ENCODE measurements at regions not wholly inside any gene's neighbourhood (a gene's known extent, or its start where the extent isn't known, plus 50 kb on each side); places are given as distances from the start of the nearest gene placed in this dataset.

DNA sequence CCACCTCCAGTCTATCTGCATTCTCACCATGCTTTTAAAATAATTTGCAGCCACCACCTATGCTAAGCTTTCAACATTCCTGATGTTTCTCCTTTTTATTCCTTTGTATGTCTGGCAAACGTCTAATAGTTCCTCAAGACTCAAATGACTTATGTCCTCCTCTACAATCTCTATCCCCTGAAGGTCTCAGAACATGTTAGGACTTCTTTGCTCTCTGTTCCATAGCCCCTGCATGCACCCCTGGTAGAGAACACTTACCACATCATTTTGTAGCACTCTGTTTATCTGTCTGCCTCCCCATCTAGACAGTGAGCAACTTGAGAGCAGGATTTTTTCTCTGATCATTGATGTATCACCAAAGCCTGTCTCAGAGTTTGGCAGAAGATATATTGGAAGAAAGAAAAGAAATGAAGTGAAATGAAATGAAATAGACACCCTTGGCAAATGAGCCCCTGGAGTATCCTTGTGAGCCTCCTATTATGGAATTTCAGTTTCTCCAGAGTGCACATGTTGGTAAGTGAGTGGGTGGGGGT, 1231.2 kb upstream of the FLRT2 start:
- TF ChIP-seq, protein P1, sequence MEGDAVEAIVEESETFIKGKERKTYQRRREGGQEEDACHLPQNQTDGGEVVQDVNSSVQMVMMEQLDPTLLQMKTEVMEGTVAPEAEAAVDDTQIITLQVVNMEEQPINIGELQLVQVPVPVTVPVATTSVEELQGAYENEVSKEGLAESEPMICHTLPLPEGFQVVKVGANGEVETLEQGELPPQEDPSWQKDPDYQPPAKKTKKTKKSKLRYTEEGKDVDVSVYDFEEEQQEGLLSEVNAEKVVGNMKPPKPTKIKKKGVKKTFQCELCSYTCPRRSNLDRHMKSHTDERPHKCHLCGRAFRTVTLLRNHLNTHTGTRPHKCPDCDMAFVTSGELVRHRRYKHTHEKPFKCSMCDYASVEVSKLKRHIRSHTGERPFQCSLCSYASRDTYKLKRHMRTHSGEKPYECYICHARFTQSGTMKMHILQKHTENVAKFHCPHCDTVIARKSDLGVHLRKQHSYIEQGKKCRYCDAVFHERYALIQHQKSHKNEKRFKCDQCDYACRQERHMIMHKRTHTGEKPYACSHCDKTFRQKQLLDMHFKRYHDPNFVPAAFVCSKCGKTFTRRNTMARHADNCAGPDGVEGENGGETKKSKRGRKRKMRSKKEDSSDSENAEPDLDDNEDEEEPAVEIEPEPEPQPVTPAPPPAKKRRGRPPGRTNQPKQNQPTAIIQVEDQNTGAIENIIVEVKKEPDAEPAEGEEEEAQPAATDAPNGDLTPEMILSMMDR (IDR thresholded peaks at IDR 0.05; ENCODE audit: insufficient read depth, low read length, poor library complexity, severe bottlenecking): no peak
- H3K36me3 ChIP-seq (ENCODE audit: control insufficient read depth, insufficient read depth, low read length): no peaks in the 10 kb centered on the region
- no peak for DNase-seq (ENCODE audit: low read depth)

DNA sequence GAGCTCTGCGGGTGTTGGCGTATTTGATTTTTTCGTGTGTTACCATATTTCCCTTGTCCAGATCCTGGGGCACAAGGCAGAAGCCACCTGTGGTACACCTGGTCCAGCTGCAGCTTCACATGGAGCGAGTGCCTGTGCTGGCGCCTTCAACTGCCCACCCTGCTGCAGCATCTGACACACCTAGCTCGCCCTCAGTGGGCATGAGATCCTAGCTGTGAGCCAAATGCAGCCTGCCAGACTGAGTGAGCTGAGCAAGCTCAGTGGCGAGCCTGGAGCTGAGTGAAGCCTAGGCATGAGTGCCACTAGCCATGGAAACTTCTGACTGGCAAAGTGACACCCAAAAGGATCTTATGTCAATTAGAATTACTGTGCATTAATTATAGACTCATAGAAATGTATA, 1226.8 kb upstream of the FLRT2 start:
- Histone ChIP-seq H3K27me3 (ENCODE audit: control insufficient read depth, insufficient read depth, low read length) (no peaks in the 10 kb centered on the region), H3K36me3 (ENCODE audit: control insufficient read depth, insufficient read depth, low read length) (no peaks in the 10 kb centered on the region), H3K4me3 (ENCODE audit: low read depth, low read length) (no peak overlapping the region)
- TF ChIP-seq, protein P1 (IDR thresholded peaks at IDR 0.05; ENCODE audit: insufficient read depth, low read length, poor library complexity, severe bottlenecking): no peak
- no peak for DNase-seq (ENCODE audit: low read depth)

More for the DNA sequence above, 1231.2 kb upstream of the FLRT2 start:
- H3K27me3 ChIP-seq (ENCODE audit: control insufficient read depth, insufficient read depth, low read length): no peaks in the 10 kb centered on the region
- H3K4me3 ChIP-seq (ENCODE audit: low read depth, low read length): no peak overlapping the region

DNA sequence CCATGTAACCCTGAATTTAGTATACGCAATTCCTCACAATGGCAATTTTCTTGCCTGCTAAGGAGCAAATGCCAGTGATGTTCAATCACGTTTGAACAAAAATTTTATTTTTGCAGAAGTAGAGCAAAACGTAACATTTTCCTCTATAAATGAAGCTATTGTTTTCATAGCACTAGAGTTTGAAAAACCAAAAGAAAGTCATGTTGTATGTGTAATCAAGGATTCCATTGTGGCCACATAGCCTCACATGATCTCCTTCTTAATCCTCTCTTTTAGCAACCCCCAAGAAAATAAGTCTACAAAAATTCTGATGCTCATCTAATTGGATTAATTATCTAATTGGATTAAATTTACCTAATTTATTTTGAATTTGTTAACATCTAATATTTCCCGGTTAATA, 1217.4 kb upstream of the FLRT2 start:
- Histone ChIP-seq H3K36me3 (ENCODE audit: control insufficient read depth, insufficient read depth, low read length) (no peaks in the 10 kb centered on the region), H3K4me3 (ENCODE audit: low read depth, low read length) (no peak overlapping the region), H3K27me3 (ENCODE audit: control insufficient read depth, insufficient read depth, low read length) (no peaks in the 10 kb centered on the region)
- DNase-seq (ENCODE audit: low read depth): no peak
- TF ChIP-seq, protein P1 (IDR thresholded peaks at IDR 0.05; ENCODE audit: insufficient read depth, low read length, poor library complexity, severe bottlenecking): no peak

DNA sequence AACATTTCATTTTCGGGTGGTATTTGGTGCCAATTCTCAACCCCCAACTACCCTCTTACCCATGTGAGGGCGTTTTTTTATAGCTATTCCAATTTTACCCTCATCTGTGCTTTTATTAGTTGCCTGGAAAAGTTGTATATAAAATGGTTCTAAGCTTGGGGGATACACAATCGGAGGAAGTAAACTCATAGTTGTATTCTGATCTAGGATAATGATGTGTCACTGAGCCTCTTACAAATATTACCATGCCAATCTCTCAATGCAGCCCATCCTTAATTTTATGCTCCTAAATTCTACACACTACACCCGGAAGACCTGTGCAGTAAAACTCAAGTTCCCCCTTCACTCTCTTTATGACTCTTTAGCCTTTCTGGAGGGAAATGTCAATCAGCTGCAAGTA, 1206.5 kb upstream of the FLRT2 start:
- no peak for DNase-seq (ENCODE audit: low read depth)
- Histone ChIP-seq H3K36me3 (ENCODE audit: control insufficient read depth, insufficient read depth, low read length) (no peaks in the 10 kb centered on the region), H3K4me3 (ENCODE audit: low read depth, low read length) (no peak overlapping the region), H3K27me3 (ENCODE audit: control insufficient read depth, insufficient read depth, low read length) (no peaks in the 10 kb centered on the region)
- TF ChIP-seq, protein P1 (IDR thresholded peaks at IDR 0.05; ENCODE audit: insufficient read depth, low read length, poor library complexity, severe bottlenecking): no peak

DNA sequence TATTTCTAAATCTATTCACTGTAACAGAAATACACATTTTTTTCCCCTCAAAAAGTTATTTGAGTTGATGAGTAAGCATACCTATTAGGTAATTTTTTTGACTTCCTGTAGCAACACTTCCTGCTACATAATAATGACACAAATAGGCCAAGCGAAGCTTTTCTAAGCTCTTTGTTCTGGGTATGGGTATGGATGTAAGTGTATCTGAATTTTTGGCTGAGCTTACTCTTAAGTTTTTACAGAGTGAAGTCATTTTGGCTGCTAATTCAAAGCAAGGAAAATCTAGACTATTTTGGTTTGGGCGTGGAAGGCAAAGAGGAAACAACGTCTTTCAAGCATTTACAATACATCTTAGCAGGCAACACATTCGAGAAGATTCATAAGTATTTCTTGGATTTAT, 1206.0 kb upstream of the FLRT2 start:
- H3K36me3 ChIP-seq (ENCODE audit: control insufficient read depth, insufficient read depth, low read length): no peaks in the 10 kb centered on the region
- no peak overlapping the region for H3K4me3 ChIP-seq (ENCODE audit: low read depth, low read length)
- H3K27me3 ChIP-seq (ENCODE audit: control insufficient read depth, insufficient read depth, low read length): no peaks in the 10 kb centered on the region
- no peak for DNase-seq (ENCODE audit: low read depth)
- TF ChIP-seq, protein P1 (IDR thresholded peaks at IDR 0.05; ENCODE audit: insufficient read depth, low read length, poor library complexity, severe bottlenecking): no peak

DNA sequence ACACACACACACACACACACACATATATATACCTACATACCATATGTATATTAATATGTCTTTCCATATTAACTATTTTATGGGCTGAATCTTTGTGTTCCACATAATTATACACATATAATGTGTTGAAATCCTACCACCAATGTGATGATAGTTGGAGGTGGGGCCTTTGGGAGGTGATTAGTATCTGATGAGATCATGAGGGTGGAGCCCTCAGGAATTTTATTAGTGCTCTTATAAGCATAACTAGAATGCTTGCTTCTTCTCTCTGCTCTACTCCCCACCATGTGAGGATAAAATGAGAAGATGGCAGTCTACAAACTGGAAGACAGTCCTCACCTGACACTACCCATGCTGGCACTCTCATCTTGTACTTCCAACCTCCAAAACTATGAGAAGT, 1193.5 kb upstream of the FLRT2 start:
- Histone ChIP-seq H3K27me3 (ENCODE audit: control insufficient read depth, insufficient read depth, low read length) (no peaks in the 10 kb centered on the region), H3K4me3 (ENCODE audit: low read depth, low read length) (no peak overlapping the region), H3K36me3 (ENCODE audit: control insufficient read depth, insufficient read depth, low read length) (no peaks in the 10 kb centered on the region)
- DNase-seq (ENCODE audit: low read depth): no peak
- TF ChIP-seq, protein P1 (IDR thresholded peaks at IDR 0.05; ENCODE audit: insufficient read depth, low read length, poor library complexity, severe bottlenecking): no peak

Measured in kidney epithelial cell (primary cell).